Stimulated activated CD8-positive, alpha-beta memory T cell treated with anti-CD3 and anti-CD28 coated beads, Interleukin-7, amount 100 ng/mL, for 1 hour (primary cell): ENCODE measurements at regions not wholly inside any gene's neighbourhood (a gene's known extent, or its start where the extent isn't known, plus 50 kb on each side); places are given as distances from the start of the nearest gene placed in this dataset.

Experiments used
- DNase-seq, 2 donors: peaks; one replicate each; pipeline ENCODE4 v3.0.0-alpha.2; 2020; ENCODE audit warnings: low read depth in 2 of 2

- DNase-seq: no peak
These were observed 654.2 kb upstream of the PKDCC start for GRCh38 chr2:41393621-41394020.

- DNase-seq: no peak
These were observed 653.3 kb upstream of the PKDCC start for GRCh38 chr2:41394541-41394940.

GRCh38 chr2:41395692-41396091 is 652.1 kb upstream of the PKDCC start:
- DNase-seq: no peak

- no peak for DNase-seq
These were observed 648.3 kb upstream of the PKDCC start for GRCh38 chr2:41399437-41400087.

- no peak for DNase-seq
These were observed 647.6 kb upstream of the PKDCC start for GRCh38 chr2:41400088-41400665.

- DNase-seq: no peak
These were observed 642.4 kb upstream of the PKDCC start for GRCh38 chr2:41405441-41405840.

- no peak for DNase-seq
These were observed 638.5 kb upstream of the PKDCC start for GRCh38 chr2:41409328-41409727.

GRCh38 chr2:41410011-41410410 is 637.8 kb upstream of the PKDCC start:
- DNase-seq: no peak

GRCh38 chr2:41413813-41414485 is 633.9 kb upstream of the PKDCC start:
- no peak for DNase-seq

- DNase-seq: no peak
These were observed 633.2 kb upstream of the PKDCC start for GRCh38 chr2:41414486-41415230.

GRCh38 chr2:41417511-41417910 is 630.3 kb upstream of the PKDCC start:
- no peak for DNase-seq

- DNase-seq: no peak
These were observed 627.6 kb upstream of the PKDCC start for GRCh38 chr2:41420219-41420618.

GRCh38 chr2:41420872-41421271 is 626.9 kb upstream of the PKDCC start:
- no peak for DNase-seq

- DNase-seq: no peak
These were observed 616.1 kb upstream of the PKDCC start for GRCh38 chr2:41431756-41432155.

GRCh38 chr2:41432459-41432858 is 615.4 kb upstream of the PKDCC start:
- DNase-seq: no peak

GRCh38 chr2:41434991-41435390 is 612.8 kb upstream of the PKDCC start:
- no peak for DNase-seq

- DNase-seq: no peak
These were observed 605.9 kb upstream of the PKDCC start for GRCh38 chr2:41441958-41442357.

- no peak for DNase-seq
These were observed 602.0 kb upstream of the PKDCC start for GRCh38 chr2:41445865-41446264.

GRCh38 chr2:41446266-41446665 is 601.6 kb upstream of the PKDCC start:
- no peak for DNase-seq

GRCh38 chr2:41448221-41448620 is 599.6 kb upstream of the PKDCC start:
- no peak for DNase-seq

- DNase-seq: no peak
These were observed 590.8 kb upstream of the PKDCC start for GRCh38 chr2:41457026-41457425.

- no peak for DNase-seq
These were observed 587.2 kb upstream of the PKDCC start for GRCh38 chr2:41460661-41461060.

- no peak for DNase-seq
These were observed 583.4 kb upstream of the PKDCC start for GRCh38 chr2:41464395-41464794.
